HG02970 (cell line): ENCODE measurements at regions not wholly inside any gene's neighbourhood (a gene's known extent, or its start where the extent isn't known, plus 50 kb on each side); places are given as distances from the start of the nearest gene placed in this dataset.
"Not testable (repeated sequence)": the region's sequence is repeated elsewhere in the genome, so short reads cannot be mapped to it uniquely, and the experiment has no call there.

ENCODE experiments used
- ATAC-seq: cut with Tn5 transposase; IDR thresholded peaks from one replicate; pipeline ENCODE4 v1.9.1; 2021; ENCODE audit warnings: mild to moderate bottlenecking, moderate library complexity, moderate number of reproducible peaks; ENCODE audit not compliant: unreplicated experiment, low FRiP score

GRCh38 chr2:103355287-103355686 lies 593.5 kb downstream of the TMEM182 start:
- ATAC-seq = no peak

- ATAC-seq = no peak
These were observed 599.9 kb downstream of the TMEM182 start for GRCh38 chr2:103361712-103362111.

GRCh38 chr2:103363639-103364038 lies 601.8 kb downstream of the TMEM182 start:
- ATAC-seq = no peak

GRCh38 chr2:103364177-103364576 lies 602.3 kb downstream of the TMEM182 start:
- no peak for ATAC-seq

GRCh38 chr2:103365071-103365470 lies 603.2 kb downstream of the TMEM182 start:
- ATAC-seq = no peak

- ATAC-seq = no peak
These were observed 606.0 kb downstream of the TMEM182 start for GRCh38 chr2:103367877-103368276.

GRCh38 chr2:103383541-103383940 lies 621.7 kb downstream of the TMEM182 start:
- ATAC-seq = no peak

- no peak for ATAC-seq
These were observed 625.0 kb downstream of the TMEM182 start for GRCh38 chr2:103386872-103387271.

GRCh38 chr2:103387888-103388287 lies 626.1 kb downstream of the TMEM182 start:
- ATAC-seq = no peak

GRCh38 chr2:103396152-103396551 lies 634.3 kb downstream of the TMEM182 start:
- no peak for ATAC-seq

- no peak for ATAC-seq
These were observed 639.8 kb downstream of the TMEM182 start for GRCh38 chr2:103401621-103402020.

GRCh38 chr2:103402336-103402735 lies 640.5 kb downstream of the TMEM182 start:
- no peak for ATAC-seq

GRCh38 chr2:103402944-103403343 lies 641.1 kb downstream of the TMEM182 start:
- ATAC-seq = no peak

- not testable (repeated sequence) for ATAC-seq
These were observed 641.6 kb downstream of the TMEM182 start for GRCh38 chr2:103403388-103403787.

GRCh38 chr2:103410221-103410620 lies 648.4 kb downstream of the TMEM182 start:
- no peak for ATAC-seq

GRCh38 chr2:103419506-103419905 lies 657.7 kb downstream of the TMEM182 start:
- ATAC-seq = no peak

- no peak for ATAC-seq
These were observed 661.3 kb downstream of the TMEM182 start for GRCh38 chr2:103423100-103423499.

- ATAC-seq = no peak
These were observed 665.7 kb downstream of the TMEM182 start for GRCh38 chr2:103427567-103427966.

GRCh38 chr2:103430191-103430590 lies 668.4 kb downstream of the TMEM182 start:
- no peak for ATAC-seq

GRCh38 chr2:103435010-103435409 lies 673.2 kb downstream of the TMEM182 start:
- ATAC-seq = no peak

- ATAC-seq = no peak
These were observed 675.3 kb downstream of the TMEM182 start for GRCh38 chr2:103437161-103437560.

GRCh38 chr2:103445347-103445746 lies 683.5 kb downstream of the TMEM182 start:
- ATAC-seq = no peak

GRCh38 chr2:103448495-103448894 lies 686.7 kb downstream of the TMEM182 start:
- ATAC-seq = no peak
